ENCODE measurements at regions not wholly inside any gene's neighbourhood (a gene's known extent, or its start where the extent isn't known, plus 50 kb on each side); places are given as distances from the start of the nearest gene placed in this dataset.

- peak; percentile 71 for DNase-seq
Measured at GRCh38 chr15:35663956-35664355, 118.0 kb upstream of the DPH6 start.

GRCh38 chr15:35665896-35666536 is 120.1 kb upstream of the DPH6 start:
- no peak for DNase-seq

DNA sequence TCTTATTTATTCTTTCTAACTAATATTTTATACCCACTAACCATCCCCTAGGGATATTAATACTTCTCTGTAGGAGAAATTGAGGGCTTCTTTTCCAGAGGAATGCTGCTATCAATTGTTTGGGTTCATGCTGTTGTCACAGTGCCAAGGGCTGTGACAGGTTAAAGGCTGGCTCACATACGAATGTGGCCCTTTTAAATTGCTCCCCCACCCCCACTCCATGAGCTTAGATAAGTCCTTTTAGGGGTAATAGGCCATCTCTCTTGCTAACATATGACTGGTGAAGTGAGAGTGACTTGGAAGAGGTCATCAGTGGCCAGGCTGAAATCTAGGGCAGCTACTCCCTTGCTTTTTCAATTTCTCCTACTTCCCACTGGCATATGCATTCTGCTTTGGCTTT is 121.9 kb upstream of the DPH6 start:
- DNase-seq = no peak

- DNase-seq = no peak
Measured at GRCh38 chr15:35669021-35669420, 123.1 kb upstream of the DPH6 start.

GRCh38 chr15:35669432-35670045 is 123.6 kb upstream of the DPH6 start:
- DNase-seq = no peak

GRCh38 chr15:35671197-35671596 is 125.2 kb upstream of the DPH6 start:
- DNase-seq = peak; percentile 32

DNA sequence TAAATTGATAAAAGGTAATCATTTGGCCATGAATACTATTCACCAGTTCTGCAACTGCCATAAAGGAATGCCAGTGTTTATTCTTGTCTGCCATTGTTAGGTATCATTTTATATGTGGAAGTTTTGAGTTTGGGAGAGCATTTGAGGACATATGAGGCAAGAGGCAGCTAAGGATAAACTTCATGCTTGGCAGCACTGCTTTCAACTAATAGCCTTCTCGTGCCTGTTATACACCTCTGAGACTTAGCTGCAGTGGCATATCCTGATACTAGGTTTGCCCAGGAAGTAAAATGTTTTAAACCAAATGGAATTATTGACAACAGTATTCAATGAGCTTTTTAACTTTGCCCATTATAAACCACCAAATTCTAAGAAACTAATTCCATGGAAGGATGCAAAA is 126.0 kb upstream of the DPH6 start:
- no peak for DNase-seq

GRCh38 chr15:35673093-35673684 is 127.2 kb upstream of the DPH6 start:
- peak; percentile 43 for DNase-seq

DNA sequence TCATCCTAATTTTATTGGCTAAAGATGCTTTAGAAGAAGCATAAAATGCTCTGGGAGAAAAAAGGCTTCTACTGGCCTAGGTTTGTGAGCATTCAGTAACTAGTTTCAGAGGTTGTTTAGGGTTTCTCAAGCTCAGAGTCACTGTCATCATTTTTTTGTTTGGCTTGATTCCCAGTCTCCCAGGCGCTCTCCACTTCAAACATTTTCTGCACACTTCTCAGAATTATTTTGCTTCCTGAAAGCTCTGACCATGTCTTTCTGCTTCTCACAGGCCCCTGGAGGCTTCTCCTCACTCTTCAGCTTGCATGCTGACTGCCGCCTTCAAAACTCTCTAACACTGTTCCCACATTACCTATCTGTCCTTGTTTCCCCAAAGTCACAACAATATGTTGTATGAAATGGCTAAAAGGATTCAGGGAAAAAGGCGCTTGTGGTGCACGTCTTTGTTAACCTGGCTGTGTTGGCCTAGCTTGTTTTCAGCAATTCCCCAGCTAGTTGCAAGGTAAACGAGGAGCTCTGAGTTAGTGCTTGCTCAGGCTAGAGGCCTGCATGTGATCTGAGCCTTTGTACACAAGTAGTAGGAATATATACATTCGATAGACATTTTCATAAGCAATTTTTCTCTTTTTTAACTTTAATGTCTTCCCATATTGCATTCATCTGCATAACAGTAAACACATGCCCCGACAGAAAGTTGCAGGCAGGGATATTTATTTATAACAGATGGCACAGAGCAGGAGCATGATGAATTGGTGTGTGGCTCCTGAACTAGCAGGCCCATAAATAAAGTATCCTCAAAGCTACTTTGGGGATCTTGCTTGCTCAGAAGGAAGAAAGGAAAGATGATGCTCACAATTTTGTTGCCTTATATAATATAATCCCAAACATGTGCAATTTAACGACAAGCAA is 129.2 kb upstream of the DPH6 start:
- DNase-seq = peak; percentile 19

DNA sequence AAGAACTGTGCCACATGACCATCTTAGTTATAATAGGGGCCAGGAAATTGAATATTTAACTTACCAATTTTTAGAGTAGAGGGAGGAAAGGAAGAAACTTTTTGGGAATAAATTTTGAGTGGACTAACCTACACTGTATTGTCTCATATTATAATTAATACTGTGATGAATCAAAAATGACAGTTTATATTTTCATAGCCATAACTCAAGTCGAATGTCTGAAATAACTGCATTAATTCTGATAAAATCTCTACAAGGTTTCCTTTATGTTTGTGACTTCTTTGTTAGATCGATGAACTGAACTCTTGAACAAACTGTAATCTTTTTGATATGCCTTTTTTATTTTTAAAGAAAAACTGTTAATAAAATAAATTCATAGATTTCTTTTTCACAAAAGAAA is 132.8 kb upstream of the DPH6 start:
- DNase-seq = no peak

GRCh38 chr15:35679186-35679585 is 133.2 kb upstream of the DPH6 start:
- DNase-seq = no peak

GRCh38 chr15:35680951-35681350 is 135.0 kb upstream of the DPH6 start:
- DNase-seq = no peak

DNA sequence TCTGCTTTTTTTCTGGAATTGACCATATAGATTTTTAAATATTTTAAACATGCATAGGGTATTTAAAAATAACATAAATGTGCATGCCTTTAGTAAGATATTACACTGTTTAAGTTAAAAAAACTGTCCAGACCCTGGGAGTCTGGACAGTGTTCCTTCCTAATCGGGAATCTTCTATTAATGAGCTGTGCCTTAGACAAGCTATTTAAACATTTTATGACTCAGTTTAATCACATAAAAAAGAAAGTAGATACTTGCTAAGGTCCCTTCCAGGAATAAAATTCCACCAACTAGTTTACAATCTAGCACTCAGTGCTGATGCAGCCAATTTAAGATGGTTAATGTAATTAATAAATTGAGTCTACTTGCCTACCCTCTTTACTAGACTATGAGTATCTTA is 140.4 kb upstream of the DPH6 start:
- no peak for DNase-seq

- DNase-seq = no peak
Measured at GRCh38 chr15:35689266-35689665, 143.3 kb upstream of the DPH6 start.

DNA sequence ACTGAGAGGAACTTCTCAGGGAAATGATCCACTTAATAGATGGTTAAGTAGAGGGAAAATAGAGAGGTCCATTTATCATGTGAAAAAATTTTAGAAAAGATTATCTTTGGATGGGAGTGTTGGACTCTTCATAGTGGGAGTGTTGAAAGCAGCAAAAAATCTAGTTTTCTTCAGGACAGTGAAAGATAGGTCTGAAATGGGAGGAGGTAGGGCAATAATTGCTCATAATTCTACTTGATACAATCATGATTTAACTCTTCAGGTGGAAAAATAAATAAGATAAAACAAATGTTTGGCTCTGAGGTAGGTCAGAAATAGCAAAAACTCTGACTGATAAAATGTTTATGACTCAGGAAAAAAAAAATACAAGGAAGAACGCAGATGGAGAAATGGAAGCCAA is 144.1 kb upstream of the DPH6 start:
- DNase-seq = no peak

DNA sequence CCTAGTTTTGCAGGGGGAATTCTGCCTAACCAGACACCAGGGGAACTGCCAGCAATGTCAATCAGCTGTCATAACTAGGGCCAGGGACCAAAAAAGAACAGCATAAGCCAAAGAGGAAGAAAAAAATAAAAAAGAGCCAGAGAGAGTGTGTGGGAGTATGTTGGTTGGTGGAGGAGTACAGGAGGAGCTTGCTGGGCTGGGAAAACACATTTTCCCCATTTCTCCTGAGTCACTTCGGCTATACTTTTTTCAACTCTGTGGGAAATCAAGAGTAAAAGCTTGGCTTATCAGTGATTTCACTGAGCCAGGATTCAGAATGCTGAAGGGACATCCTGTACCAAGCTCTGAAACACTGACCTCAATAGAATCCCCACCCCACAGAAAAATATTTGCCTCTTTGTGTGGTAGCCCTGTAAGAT is 144.7 kb upstream of the DPH6 start:
- peak; percentile 11 for DNase-seq

DNA sequence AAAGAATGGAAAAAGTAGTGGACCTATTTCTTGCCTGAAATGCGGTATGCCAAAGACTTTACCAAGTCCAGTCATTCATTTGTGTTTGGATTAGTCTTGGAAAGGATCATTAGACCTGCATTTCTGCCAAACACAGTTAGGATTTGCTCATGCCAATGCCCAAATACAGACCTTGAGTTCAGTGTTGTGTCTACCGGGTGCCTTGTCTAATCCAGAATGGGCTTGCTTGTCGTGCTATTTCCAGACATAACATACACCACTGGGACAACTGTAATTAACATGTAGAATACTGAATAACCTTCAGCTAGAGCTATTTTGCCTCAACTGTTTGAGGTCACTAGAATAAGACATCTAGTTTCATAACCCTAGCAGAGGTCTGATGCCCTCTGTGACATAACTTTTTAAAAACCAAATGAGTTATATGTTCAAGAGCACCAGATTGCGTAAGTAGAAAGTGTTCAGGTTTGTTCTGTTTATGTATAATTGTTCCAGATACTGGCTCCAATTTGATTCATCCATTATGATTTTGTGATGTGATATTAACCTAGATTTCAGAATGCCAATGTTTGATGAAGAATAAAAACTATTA is 145.3 kb upstream of the DPH6 start:
- peak; percentile 20 for DNase-seq

DNA sequence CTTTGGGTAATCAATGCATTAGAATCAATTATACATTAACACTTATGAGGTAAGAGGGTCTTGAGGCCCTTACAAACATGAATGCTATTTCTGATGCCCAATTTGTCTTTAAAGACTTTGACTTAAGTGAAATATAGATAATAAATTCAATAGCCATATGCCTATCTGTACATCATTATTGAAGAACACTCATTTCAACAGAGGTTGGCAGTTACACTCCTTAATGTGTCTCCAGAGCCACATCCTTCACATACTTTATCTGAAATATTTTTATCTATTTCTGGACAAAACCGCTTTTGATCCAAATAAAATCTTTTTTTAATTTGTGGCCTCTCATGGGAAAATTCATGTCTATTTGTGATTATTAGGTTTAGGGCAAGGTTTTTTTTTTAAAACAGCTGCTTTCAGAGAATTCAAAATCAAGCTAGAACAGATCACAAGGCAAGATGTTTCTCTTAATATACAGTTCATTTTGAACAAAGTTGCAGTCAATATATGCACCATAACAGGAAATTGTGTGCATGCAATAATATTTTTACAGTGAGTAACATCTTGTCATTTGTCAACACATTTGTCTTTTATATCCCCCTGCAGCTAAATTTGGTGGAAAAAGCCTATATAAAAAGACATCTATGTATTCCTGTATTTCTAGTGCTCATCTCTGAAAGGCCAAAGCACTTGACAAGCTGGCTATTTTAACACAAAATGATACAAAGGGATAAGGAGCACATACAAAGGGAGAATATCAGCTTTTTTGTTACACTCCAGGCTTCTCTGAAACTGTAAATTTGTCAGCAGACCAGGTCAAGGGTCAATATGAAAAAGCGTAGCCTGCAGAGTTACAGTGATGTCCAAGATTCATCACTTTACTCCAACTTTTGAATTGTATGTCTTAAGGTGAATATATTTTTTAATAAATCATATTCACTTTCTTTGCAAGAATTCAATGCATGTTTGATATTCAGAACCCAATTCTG is 146.2 kb upstream of the DPH6 start:
- no peak for DNase-seq

- no peak for DNase-seq
Measured at GRCh38 chr15:35693286-35693685, 147.3 kb upstream of the DPH6 start.

DNA sequence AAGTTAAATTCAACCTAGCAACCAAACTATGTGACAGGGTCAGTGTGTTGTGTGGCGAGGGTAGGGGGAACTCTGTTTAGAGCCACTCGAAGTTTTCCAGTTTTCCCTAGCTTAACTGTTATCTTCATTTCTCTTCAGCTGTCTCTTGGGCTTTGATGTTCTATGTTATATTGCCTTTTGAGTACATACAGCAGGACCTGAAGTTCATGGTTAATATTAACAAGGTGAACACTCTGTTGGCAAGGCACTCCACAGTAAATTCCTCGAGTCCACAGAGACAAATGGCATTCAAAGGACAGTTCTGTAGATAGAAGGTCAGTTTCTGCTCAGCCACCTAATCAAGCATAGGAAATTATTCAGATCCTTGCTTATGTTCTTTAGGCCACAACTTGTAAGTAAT is 147.9 kb upstream of the DPH6 start:
- DNase-seq = no peak

- no peak for DNase-seq
Measured at GRCh38 chr15:35695003-35695402, 149.0 kb upstream of the DPH6 start.

DNA sequence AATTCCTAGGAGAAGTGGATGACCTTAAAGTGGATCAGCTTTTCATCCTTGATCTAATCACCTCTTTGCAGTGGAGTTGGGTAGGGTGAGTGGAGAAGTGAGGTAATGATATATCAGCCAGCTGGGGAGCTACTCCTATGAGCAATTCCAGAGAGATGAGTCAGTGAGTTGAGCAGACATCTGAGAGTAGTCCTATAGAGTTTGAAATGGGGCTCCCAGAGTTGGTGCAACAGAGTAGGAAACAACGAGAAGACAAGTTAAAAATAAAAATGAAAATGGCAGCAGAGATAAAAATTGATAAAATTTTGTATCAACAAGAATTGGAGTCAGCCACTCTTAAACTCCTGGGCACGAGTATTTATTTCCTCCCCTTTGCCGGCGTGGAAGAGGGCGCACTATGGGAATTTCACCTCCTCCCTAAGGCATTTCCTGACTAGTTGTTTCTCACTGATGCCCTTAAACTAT is 150.8 kb upstream of the DPH6 start:
- no peak for DNase-seq

All from MV-4-11 (cell line).